HEK293T (cell line): ENCODE measurements at regions not wholly inside any gene's neighbourhood (a gene's known extent, or its start where the extent isn't known, plus 50 kb on each side); places are given as distances from the start of the nearest gene placed in this dataset.

Source experiments
- CTCF ChIA-PET: fragments of 350-600 bp; formaldehyde crosslinking; extraction: SDS; loops from one replicate; lab custom pipeline; 2021; ENCODE audit warnings: antibody characterized with exemption, inconsistent platforms; lab: Yijun Ruan, JAX
- POLR2A ChIA-PET: fragments of 350-600 bp; formaldehyde crosslinking; extraction: SDS; loops from one replicate; lab custom pipeline; 2020; ENCODE audit warnings: antibody characterized with exemption, inconsistent platforms; lab: Yijun Ruan, JAX
- DNase-seq: peaks from one replicate; pipeline ENCODE4 v3.0.0; 2012; ENCODE audit warnings: mixed read lengths; ENCODE audit errors: extremely low spot score
- ARNT ChIP-seq: fragments of 450-650 bp; IDR thresholded peaks from 2 replicates; pipeline ENCODE4 v1.6.1; 2017; ENCODE audit warnings: mild to moderate bottlenecking
- BHLHE40 ChIP-seq: fragments of 450-650 bp; IDR thresholded peaks from 2 replicates; pipeline ENCODE4 v1.6.1; 2016; ENCODE audit warnings: mild to moderate bottlenecking, moderate library complexity, borderline replicate concordance
- CTBP1 ChIP-seq: fragments of 450-650 bp; IDR thresholded peaks from 2 replicates; pipeline ENCODE4 v1.6.1; 2016; ENCODE audit warnings: borderline replicate concordance
- ELF4 ChIP-seq: fragments of 450-650 bp; IDR thresholded peaks from 2 replicates; pipeline ENCODE4 v1.6.1; 2017; ENCODE audit warnings: antibody characterized with exemption
- FOXA1 ChIP-seq: fragments of 450-650 bp; IDR thresholded peaks from 2 replicates; pipeline ENCODE4 v1.6.1; 2016; ENCODE audit warnings: mild to moderate bottlenecking
- FOXK2 ChIP-seq: fragments of 450-650 bp; IDR thresholded peaks from 2 replicates; pipeline ENCODE4 v1.6.1; 2016; ENCODE audit warnings: mild to moderate bottlenecking
- FOXM1 ChIP-seq: fragments of 450-650 bp; IDR thresholded peaks from 2 replicates; pipeline ENCODE4 v1.6.1; 2017; ENCODE audit warnings: mild to moderate bottlenecking, borderline replicate concordance
- HDGF ChIP-seq: fragments of 450-650 bp; IDR thresholded peaks from 2 replicates; pipeline ENCODE4 v1.6.1; 2017; ENCODE audit warnings: antibody characterized with exemption, borderline replicate concordance
- L3MBTL2 ChIP-seq: fragments of 450-650 bp; conservative IDR thresholded peaks from 2 replicates; pipeline ENCODE4 v1.6.1; 2016; ENCODE audit warnings: mild to moderate bottlenecking
- LEF1 ChIP-seq: fragments of 450-650 bp; IDR thresholded peaks from 2 replicates; pipeline ENCODE4 v1.6.1; 2017; ENCODE audit warnings: mild to moderate bottlenecking, borderline replicate concordance
- NFRKB ChIP-seq: fragments of 450-650 bp; IDR thresholded peaks from 2 replicates; pipeline ENCODE4 v1.6.1; 2016; ENCODE audit warnings: mild to moderate bottlenecking, moderate library complexity
- PKNOX1 ChIP-seq: fragments of 450-650 bp; IDR thresholded peaks from 2 replicates; pipeline ENCODE4 v1.6.1; 2016
- SP1 ChIP-seq: fragments of 450-650 bp; IDR thresholded peaks from 2 replicates; pipeline ENCODE4 v1.6.1; 2017
- SUZ12 ChIP-seq: fragments of 450-650 bp; IDR thresholded peaks from 2 replicates; pipeline ENCODE4 v1.6.1; 2016; ENCODE audit warnings: mild to moderate bottlenecking
- TARDBP ChIP-seq: fragments of 450-650 bp; IDR thresholded peaks from 2 replicates; pipeline ENCODE4 v1.6.1; 2016
- ZNF384 ChIP-seq: fragments of 450-650 bp; IDR thresholded peaks from 2 replicates; pipeline ENCODE4 v1.6.1; 2016

DNA sequence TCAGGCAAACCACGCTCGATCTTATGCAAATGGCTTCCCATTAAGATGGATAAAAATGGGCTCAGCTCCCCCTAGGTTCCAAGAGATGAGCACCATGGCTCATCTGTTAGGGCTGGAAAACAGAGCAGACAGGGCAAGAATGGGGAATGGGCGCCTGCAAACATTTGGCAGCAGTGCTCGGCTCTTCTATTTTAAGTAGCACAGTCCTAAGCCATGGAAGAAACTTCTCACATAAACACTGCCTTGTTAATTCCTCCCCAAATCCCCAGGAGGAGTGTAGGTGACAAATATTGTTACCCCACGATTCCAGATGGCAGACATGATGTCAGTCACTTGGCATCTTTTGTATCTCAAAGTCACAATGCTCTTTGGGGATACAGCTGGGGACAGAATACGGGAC is 221.8 kb downstream of the ICE1 start:
- DNase-seq = no peak
- POLR2A ChIA-PET = no interaction called here
- no peak for TF ChIP-seq ARNT
- no peak for TF ChIP-seq TARDBP
- TF ChIP-seq LEF1 = no peak
- no peak for TF ChIP-seq CTBP1
- TF ChIP-seq SUZ12 = no peak
- no peak for TF ChIP-seq L3MBTL2
- TF ChIP-seq BHLHE40 = no peak
- TF ChIP-seq NFRKB = no peak
- no peak for TF ChIP-seq FOXM1
- no peak for TF ChIP-seq FOXA1
- TF ChIP-seq PKNOX1 = no peak
- no peak for TF ChIP-seq SP1
- no peak for TF ChIP-seq HDGF
- no peak for TF ChIP-seq ZNF384
- TF ChIP-seq FOXK2 = no peak
- no peak for TF ChIP-seq ELF4
- CTCF ChIA-PET = no interaction called here

GRCh38 chr5:5643481-5643880 is 221.0 kb downstream of the ICE1 start:
- POLR2A ChIA-PET = no interaction called here

GRCh38 chr5:5638211-5638610 is 215.7 kb downstream of the ICE1 start:
- TF ChIP-seq ZNF384 (no peak), SUZ12 (no peak), LEF1 (no peak), L3MBTL2 (no peak), CTBP1 (no peak), FOXA1 (no peak), SP1 (no peak), TARDBP (no peak), PKNOX1 (no peak), FOXM1 (no peak), ARNT (no peak), HDGF (no peak), FOXK2 (no peak), BHLHE40 (no peak), ELF4 (no peak), NFRKB (no peak)
- DNase-seq = no peak
- CTCF ChIA-PET = no interaction called here
- POLR2A ChIA-PET = no interaction called here

More at GRCh38 chr5:5643481-5643880, 221.0 kb downstream of the ICE1 start:
- DNase-seq = no peak
- CTCF ChIA-PET = no interaction called here
- TF ChIP-seq ZNF384 (no peak), ELF4 (no peak), FOXA1 (no peak), PKNOX1 (no peak), FOXM1 (no peak), ARNT (no peak), FOXK2 (no peak), BHLHE40 (no peak), L3MBTL2 (no peak), TARDBP (no peak), LEF1 (no peak), SUZ12 (no peak), HDGF (no peak), CTBP1 (no peak), NFRKB (no peak), SP1 (no peak)

DNA sequence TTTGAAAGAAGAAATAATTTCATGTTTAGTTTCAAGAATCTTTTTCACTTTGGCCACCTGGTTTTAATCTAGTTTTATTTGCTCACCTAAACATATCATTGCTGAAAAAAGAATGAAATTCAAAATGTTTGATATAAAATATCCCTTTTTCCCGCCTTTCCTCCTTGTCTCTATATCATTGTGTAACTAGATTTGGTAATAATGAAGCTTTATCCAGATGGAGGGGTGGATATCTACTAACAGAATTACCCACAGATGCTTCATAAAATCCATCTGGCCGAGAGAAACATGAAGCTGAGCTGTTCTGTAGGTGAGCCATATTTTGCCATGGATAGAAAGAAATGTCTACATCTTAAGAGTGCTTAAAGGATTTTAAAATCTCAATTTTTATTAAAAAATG is 214.7 kb downstream of the ICE1 start:
- no peak for DNase-seq
- ChIA-PET POLR2A (no interaction called here), CTCF (no interaction called here)
- TF ChIP-seq ELF4 (no peak), BHLHE40 (no peak), L3MBTL2 (no peak), SP1 (no peak), LEF1 (no peak), HDGF (no peak)

DNA sequence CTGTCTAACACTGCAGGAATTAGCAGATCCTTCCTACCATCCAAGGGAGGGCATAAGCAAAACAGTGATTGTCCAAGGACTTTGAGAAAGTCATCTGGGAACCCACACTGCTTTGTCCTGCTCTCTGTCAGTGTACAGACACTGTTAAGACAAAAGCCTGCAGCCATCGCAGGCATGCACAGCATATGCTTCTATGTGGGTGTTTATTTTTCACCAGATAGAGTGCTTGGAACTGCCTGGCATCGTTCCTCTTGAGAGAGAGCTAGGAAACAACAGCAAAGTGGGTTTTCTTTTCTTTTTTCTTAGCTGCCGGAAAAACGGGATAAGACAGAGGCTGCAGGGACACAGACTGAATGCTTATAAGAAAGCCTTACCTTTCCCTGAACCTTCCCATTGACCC is 212.3 kb downstream of the ICE1 start:
- no peak for DNase-seq
- TF ChIP-seq TARDBP = no peak
- no peak for TF ChIP-seq ZNF384
- no peak for TF ChIP-seq FOXM1
- no peak for TF ChIP-seq LEF1
- no peak for TF ChIP-seq L3MBTL2
- no peak for TF ChIP-seq NFRKB
- no peak for TF ChIP-seq PKNOX1
- TF ChIP-seq ELF4 = no peak
- no peak for TF ChIP-seq CTBP1
- no peak for TF ChIP-seq SP1
- no peak for TF ChIP-seq SUZ12
- no peak for TF ChIP-seq FOXA1
- TF ChIP-seq HDGF = no peak
- TF ChIP-seq ARNT = no peak
- ChIA-PET CTCF (no interaction called here), POLR2A (no interaction called here)

- ChIA-PET POLR2A (no interaction called here), CTCF (no interaction called here)
- DNase-seq = no peak
- TF ChIP-seq FOXA1 (no peak), ARNT (no peak), NFRKB (no peak), FOXM1 (no peak), LEF1 (no peak), PKNOX1 (no peak), HDGF (no peak), SP1 (no peak), ZNF384 (no peak), ELF4 (no peak), TARDBP (no peak), L3MBTL2 (no peak), SUZ12 (no peak), FOXK2 (no peak), CTBP1 (no peak), BHLHE40 (no peak)
Observed at GRCh38 chr5:5633579-5633978, 211.1 kb downstream of the ICE1 start.
